ENCODE measurements at regions not wholly inside any gene's neighbourhood (a gene's known extent, or its start where the extent isn't known, plus 50 kb on each side); places are given as distances from the start of the nearest gene placed in this dataset.

- DNase-seq (ENCODE audit: low spot score in 2 of 2): no peak
- Histone ChIP-seq H3K4me3 (no peak overlapping the region), H3K4me1 (no peaks in the 10 kb centered on the region), H3K9me3 (peaks cover 15% of the 10 kb centered on the region), H3K27me3 (no peaks in the 10 kb centered on the region), H3K27ac (no peak overlapping the region), H3K36me3 (no peaks in the 10 kb centered on the region)
- 83% methylated on average over 2 of the region's 2 CpGs for WGBS
- TF ChIP-seq CTCF (IDR thresholded peaks at IDR 0.05) (no peak), EP300 (IDR thresholded peaks at IDR 0.05) (no peak), POLR2A (IDR thresholded peaks at IDR 0.05) (no peak), POLR2AphosphoS5 (IDR thresholded peaks at IDR 0.05) (no peak)
Measured at GRCh38 chr2:31674446-31674845, 93.7 kb upstream of the SRD5A2 start.

GRCh38 chr2:31666878-31667277 lies 86.1 kb upstream of the SRD5A2 start:
- H3K4me3 ChIP-seq: no peak overlapping the region
- no peak for DNase-seq (ENCODE audit: low spot score in 2 of 2)
- H3K36me3 ChIP-seq: no peaks in the 10 kb centered on the region
- no peaks in the 10 kb centered on the region for H3K27me3 ChIP-seq
- H3K9me3 ChIP-seq: no peaks in the 10 kb centered on the region
- TF ChIP-seq POLR2AphosphoS5 (IDR thresholded peaks at IDR 0.05) (no peak), POLR2A (IDR thresholded peaks at IDR 0.05) (no peak), CTCF (IDR thresholded peaks at IDR 0.05) (no peak), EP300 (IDR thresholded peaks at IDR 0.05) (no peak)
- no peak overlapping the region for H3K27ac ChIP-seq
- 57% methylated on average over 1 of the region's 1 CpG for WGBS
- no peaks in the 10 kb centered on the region for H3K4me1 ChIP-seq

GRCh38 chr2:31664949-31665724 lies 84.4 kb upstream of the SRD5A2 start:
- no peak for DNase-seq (ENCODE audit: low spot score in 2 of 2)
- no peak for TF ChIP-seq CTCF (IDR thresholded peaks at IDR 0.05)
- TF ChIP-seq POLR2AphosphoS5 (IDR thresholded peaks at IDR 0.05): no peak
- no peak for TF ChIP-seq EP300 (IDR thresholded peaks at IDR 0.05)
- TF ChIP-seq POLR2A (IDR thresholded peaks at IDR 0.05): no peak
- Histone ChIP-seq H3K27me3 (no peaks in the 10 kb centered on the region), H3K4me1 (no peaks in the 10 kb centered on the region), H3K27ac (no peak overlapping the region), H3K4me3 (no peak overlapping the region), H3K36me3 (no peaks in the 10 kb centered on the region), H3K9me3 (no peaks in the 10 kb centered on the region)
- 74% methylated on average over 2 of the region's 2 CpGs for WGBS

GRCh38 chr2:31660812-31661335 lies 80.1 kb upstream of the SRD5A2 start:
- no peaks in the 10 kb centered on the region for H3K27me3 ChIP-seq
- no peak overlapping the region for H3K4me3 ChIP-seq
- DNase-seq (ENCODE audit: low spot score in 2 of 2): no peak
- H3K27ac ChIP-seq: no peak overlapping the region
- WGBS: 50% methylated on average over 2 of the region's 2 CpGs
- H3K36me3 ChIP-seq: no peaks in the 10 kb centered on the region
- TF ChIP-seq CTCF (IDR thresholded peaks at IDR 0.05): no peak
- TF ChIP-seq EP300 (IDR thresholded peaks at IDR 0.05): no peak
- no peak for TF ChIP-seq POLR2A (IDR thresholded peaks at IDR 0.05)
- TF ChIP-seq POLR2AphosphoS5 (IDR thresholded peaks at IDR 0.05): no peak
- no peaks in the 10 kb centered on the region for H3K9me3 ChIP-seq
- no peaks in the 10 kb centered on the region for H3K4me1 ChIP-seq

- Histone ChIP-seq H3K36me3 (no peaks in the 10 kb centered on the region), H3K4me1 (no peaks in the 10 kb centered on the region), H3K4me3 (no peak overlapping the region), H3K27me3 (no peaks in the 10 kb centered on the region), H3K27ac (no peak overlapping the region), H3K9me3 (no peaks in the 10 kb centered on the region)
- DNase-seq (ENCODE audit: low spot score in 2 of 2): no peak
- TF ChIP-seq POLR2AphosphoS5 (IDR thresholded peaks at IDR 0.05): no peak
- no peak for TF ChIP-seq CTCF (IDR thresholded peaks at IDR 0.05)
- TF ChIP-seq POLR2A (IDR thresholded peaks at IDR 0.05): no peak
- TF ChIP-seq EP300 (IDR thresholded peaks at IDR 0.05): no peak
- WGBS: 84% methylated on average over 2 of the region's 2 CpGs
Measured at GRCh38 chr2:31660165-31660564, 79.4 kb upstream of the SRD5A2 start.
